MM.1S (cell line): ENCODE measurements at regions not wholly inside any gene's neighbourhood (a gene's known extent, or its start where the extent isn't known, plus 50 kb on each side); places are given as distances from the start of the nearest gene placed in this dataset.

Experiments
- DNase-seq: peaks from one replicate; pipeline ENCODE4 v3.0.0-alpha.2; 2015
- H2AFZ ChIP-seq: fragments of 300-600 bp; sonication (generic); 2 replicates; pipeline ENCODE4 v1.6.0; 2016; ENCODE audit warnings: antibody characterized with exemption, low read length
- H3F3A ChIP-seq: fragments of 300-600 bp; sonication (generic); 2 replicates; pipeline ENCODE4 v1.6.1; 2016; ENCODE audit warnings: mild to moderate bottlenecking, antibody characterized with exemption, low read length, moderate library complexity, mixed read lengths; ENCODE audit not compliant: insufficient read depth
- H3K27ac ChIP-seq: fragments of 300-600 bp; sonication (generic); 2 replicates; pipeline ENCODE4 v1.5.1; 2016; ENCODE audit warnings: mild to moderate bottlenecking, low read length
- H3K27me3 ChIP-seq: fragments of 300-600 bp; sonication (generic); replicated peaks from 2 replicates; pipeline ENCODE4 v1.6.0; 2016; ENCODE audit warnings: low read length; ENCODE audit not compliant: insufficient read depth
- H3K36me3 ChIP-seq: fragments of 300-600 bp; sonication (generic); replicated peaks from 2 replicates; pipeline ENCODE4 v1.6.1; 2016; ENCODE audit warnings: mild to moderate bottlenecking, low read length, mixed read lengths; ENCODE audit not compliant: insufficient read depth
- H3K4me1 ChIP-seq: fragments of 300-600 bp; sonication (generic); 2 replicates; pipeline ENCODE4 v1.6.1; 2016; ENCODE audit warnings: low read length, mixed read lengths
- H3K4me2 ChIP-seq: fragments of 300-600 bp; sonication (generic); 2 replicates; pipeline ENCODE4 v1.6.0; 2016; ENCODE audit warnings: low read depth, low read length
- H3K4me3 ChIP-seq: fragments of 300-600 bp; sonication (generic); 2 replicates; pipeline ENCODE4 v1.5.1; 2016; ENCODE audit warnings: low read length, mixed read lengths
- H3K79me2 ChIP-seq: fragments of 300-600 bp; sonication (generic); 2 replicates; pipeline ENCODE4 v1.6.1; 2016; ENCODE audit warnings: mixed run types, low read length, mixed read lengths
- H3K9ac ChIP-seq: fragments of 300-600 bp; sonication (generic); 2 replicates; pipeline ENCODE4 v1.6.1; 2016; ENCODE audit warnings: low read length, mixed read lengths
- H3K9me2 ChIP-seq: fragments of 300-600 bp; sonication (generic); replicated peaks from 2 replicates; pipeline ENCODE4 v1.6.1; 2016; ENCODE audit warnings: mild to moderate bottlenecking, low read length, mixed read lengths; ENCODE audit not compliant: insufficient read depth
- H3K9me3 ChIP-seq: fragments of 300-600 bp; sonication (generic); replicated peaks from 2 replicates; pipeline ENCODE4 v1.6.1; 2016; ENCODE audit warnings: mild to moderate bottlenecking, low read length, mixed read lengths; ENCODE audit not compliant: insufficient read depth
- H4K20me1 ChIP-seq: fragments of 300-600 bp; sonication (generic); 2 replicates; pipeline ENCODE4 v1.6.1; 2016; ENCODE audit warnings: mild to moderate bottlenecking, low read length, moderate library complexity, mixed read lengths; ENCODE audit not compliant: insufficient read depth
- EZH2 ChIP-seq: fragments of 300-600 bp; sonication (generic); optimal IDR thresholded peaks from 2 replicates; pipeline ENCODE3; 2017; ENCODE audit warnings: low read depth, mild to moderate bottlenecking, antibody characterized with exemption, low read length, mixed read lengths
- EZH2phosphoT487 ChIP-seq: fragments of 300-600 bp; sonication (generic); IDR thresholded peaks from 2 replicates; pipeline ENCODE4 v1.6.1; 2018; ENCODE audit warnings: antibody characterized with exemption, low read length
- TF ChIP-seq, protein P1 (sequence below): fragments of 300-600 bp; sonication (generic); IDR thresholded peaks from 2 replicates; pipeline ENCODE4 v1.5.1; 2016; ENCODE audit warnings: antibody characterized with exemption, low read length, mixed read lengths

DNA sequence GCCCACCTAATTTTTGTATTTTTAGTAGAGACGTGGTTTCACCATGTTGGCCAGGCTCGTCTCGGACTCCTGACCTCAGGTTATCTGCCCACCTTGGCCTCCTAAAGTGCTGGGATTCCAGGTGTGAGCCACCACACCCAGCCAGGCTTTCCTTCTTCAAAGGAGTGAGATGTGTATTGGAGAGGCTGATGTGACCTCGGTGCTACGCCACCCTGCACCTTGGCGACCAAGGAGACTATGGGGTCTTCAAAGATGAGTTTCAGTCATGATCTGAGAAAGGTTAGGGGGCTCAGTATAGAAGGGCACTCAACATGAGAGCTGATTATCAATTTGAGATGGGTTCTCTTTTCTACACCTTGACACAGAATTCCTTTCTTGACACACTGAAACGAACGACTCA lies 284.2 kb upstream of the WWC1 start:
- Histone ChIP-seq H3K27ac (no peak overlapping the region), H3K4me1 (no peaks in the 10 kb centered on the region), H3K4me3 (no peak overlapping the region), H3K9me2 (no peaks in the 10 kb centered on the region), H3K79me2 (no peaks in the 10 kb centered on the region), H3K9ac (no peak overlapping the region), H3F3A (no peaks in the 10 kb centered on the region), H3K9me3 (no peaks in the 10 kb centered on the region), H3K4me2 (no peak overlapping the region), H3K36me3 (no peaks in the 10 kb centered on the region), H2AFZ (no peak overlapping the region), H4K20me1 (no peaks in the 10 kb centered on the region), H3K27me3 (no peaks in the 10 kb centered on the region)
- TF ChIP-seq EZH2phosphoT487 (no peak), EZH2 (no peak)
- TF ChIP-seq, protein P1, sequence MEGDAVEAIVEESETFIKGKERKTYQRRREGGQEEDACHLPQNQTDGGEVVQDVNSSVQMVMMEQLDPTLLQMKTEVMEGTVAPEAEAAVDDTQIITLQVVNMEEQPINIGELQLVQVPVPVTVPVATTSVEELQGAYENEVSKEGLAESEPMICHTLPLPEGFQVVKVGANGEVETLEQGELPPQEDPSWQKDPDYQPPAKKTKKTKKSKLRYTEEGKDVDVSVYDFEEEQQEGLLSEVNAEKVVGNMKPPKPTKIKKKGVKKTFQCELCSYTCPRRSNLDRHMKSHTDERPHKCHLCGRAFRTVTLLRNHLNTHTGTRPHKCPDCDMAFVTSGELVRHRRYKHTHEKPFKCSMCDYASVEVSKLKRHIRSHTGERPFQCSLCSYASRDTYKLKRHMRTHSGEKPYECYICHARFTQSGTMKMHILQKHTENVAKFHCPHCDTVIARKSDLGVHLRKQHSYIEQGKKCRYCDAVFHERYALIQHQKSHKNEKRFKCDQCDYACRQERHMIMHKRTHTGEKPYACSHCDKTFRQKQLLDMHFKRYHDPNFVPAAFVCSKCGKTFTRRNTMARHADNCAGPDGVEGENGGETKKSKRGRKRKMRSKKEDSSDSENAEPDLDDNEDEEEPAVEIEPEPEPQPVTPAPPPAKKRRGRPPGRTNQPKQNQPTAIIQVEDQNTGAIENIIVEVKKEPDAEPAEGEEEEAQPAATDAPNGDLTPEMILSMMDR = no peak
- no peak for DNase-seq

DNA sequence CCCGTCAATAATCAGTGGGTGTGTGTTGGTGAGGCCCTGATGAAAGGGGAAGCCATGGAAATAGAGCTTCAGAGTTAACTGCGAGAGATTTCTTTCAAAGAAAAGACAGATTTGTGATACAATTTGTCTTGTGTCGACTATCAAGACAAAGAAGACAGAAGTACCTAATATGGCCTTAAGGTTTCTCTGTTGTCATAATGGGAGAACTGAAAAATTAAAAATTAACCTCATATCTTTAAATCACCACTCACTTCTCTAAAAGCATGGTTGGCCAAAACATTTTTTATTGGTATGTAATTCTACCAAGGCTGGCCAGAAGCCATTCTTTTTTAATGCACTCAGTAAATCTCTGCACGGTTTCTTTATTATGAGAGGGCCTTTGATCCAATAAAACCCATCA lies 282.9 kb upstream of the WWC1 start:
- H3K9me2 ChIP-seq = no peaks in the 10 kb centered on the region
- H3F3A ChIP-seq = no peaks in the 10 kb centered on the region
- no peak overlapping the region for H3K4me2 ChIP-seq
- no peak for DNase-seq
- no peak overlapping the region for H3K9ac ChIP-seq
- no peak overlapping the region for H3K4me3 ChIP-seq
- H3K9me3 ChIP-seq = no peaks in the 10 kb centered on the region
- H2AFZ ChIP-seq = no peak overlapping the region
- no peaks in the 10 kb centered on the region for H3K27me3 ChIP-seq
- H3K27ac ChIP-seq = no peak overlapping the region
- no peaks in the 10 kb centered on the region for H3K36me3 ChIP-seq
- H3K79me2 ChIP-seq = no peaks in the 10 kb centered on the region
- no peaks in the 10 kb centered on the region for H4K20me1 ChIP-seq
- no peaks in the 10 kb centered on the region for H3K4me1 ChIP-seq
- TF ChIP-seq EZH2 (no peak), EZH2phosphoT487 (no peak)
- TF ChIP-seq, protein P1 = no peak

DNA sequence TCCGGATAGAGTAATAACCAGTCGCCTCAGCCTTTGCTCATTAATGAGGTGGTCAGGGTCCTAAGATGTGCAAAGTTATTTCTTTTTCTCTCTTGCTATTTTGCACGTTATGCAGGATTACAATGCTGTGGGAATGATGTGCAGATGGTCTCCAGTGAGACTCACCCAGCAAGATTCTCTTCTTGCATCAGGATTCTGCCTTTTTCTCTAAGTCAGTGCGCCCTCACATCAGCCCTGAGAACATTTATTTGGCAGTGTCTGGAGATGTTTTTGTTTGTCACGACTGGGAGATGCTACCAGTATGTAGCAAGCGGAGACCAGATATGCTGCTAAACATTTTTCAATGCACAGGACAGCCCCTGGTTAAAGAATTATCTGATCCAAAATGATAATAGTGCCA lies 280.3 kb upstream of the WWC1 start:
- TF ChIP-seq, protein P1 = no peak
- TF ChIP-seq EZH2phosphoT487 (no peak), EZH2 (no peak)
- no peak overlapping the region for H3K27ac ChIP-seq
- H3K9ac ChIP-seq = no peak overlapping the region
- H2AFZ ChIP-seq = no peak overlapping the region
- no peaks in the 10 kb centered on the region for H3K36me3 ChIP-seq
- no peaks in the 10 kb centered on the region for H3K4me1 ChIP-seq
- H3K9me2 ChIP-seq = no peaks in the 10 kb centered on the region
- H3K9me3 ChIP-seq = no peaks in the 10 kb centered on the region
- H4K20me1 ChIP-seq = no peaks in the 10 kb centered on the region
- H3K4me2 ChIP-seq = no peak overlapping the region
- no peak overlapping the region for H3K4me3 ChIP-seq
- H3K27me3 ChIP-seq = no peaks in the 10 kb centered on the region
- no peak for DNase-seq
- no peaks in the 10 kb centered on the region for H3K79me2 ChIP-seq
- H3F3A ChIP-seq = no peaks in the 10 kb centered on the region
